Posterior cingulate gyrus (tissue), 11 donors: ENCODE measurements at regions not wholly inside any gene's neighbourhood (a gene's known extent, or its start where the extent isn't known, plus 50 kb on each side); places are given as distances from the start of the nearest gene placed in this dataset.
"Not testable (repeated sequence)": the region's sequence is repeated elsewhere in the genome, so short reads cannot be mapped to it uniquely, and the experiment has no call there.

ENCODE experiments used
- DNase-seq, 10 donors: peaks; one replicate each; pipeline versions ENCODE4 v3.0.0 to v3.0.0-alpha.2; 2020 to 2021; ENCODE audit warnings: mixed read lengths in 3 of 10
- intact Hi-C: fragments of 100-400 bp; cut with DNase I; formaldehyde crosslinking; loops from one replicate; pipeline ENCODE4 v1.15.1; 2023

GRCh38 chr17:22044706-22045246 lies 352.5 kb downstream of the KCNJ18 start:
- intact Hi-C loops, result not testable (repeated sequence)

DNA sequence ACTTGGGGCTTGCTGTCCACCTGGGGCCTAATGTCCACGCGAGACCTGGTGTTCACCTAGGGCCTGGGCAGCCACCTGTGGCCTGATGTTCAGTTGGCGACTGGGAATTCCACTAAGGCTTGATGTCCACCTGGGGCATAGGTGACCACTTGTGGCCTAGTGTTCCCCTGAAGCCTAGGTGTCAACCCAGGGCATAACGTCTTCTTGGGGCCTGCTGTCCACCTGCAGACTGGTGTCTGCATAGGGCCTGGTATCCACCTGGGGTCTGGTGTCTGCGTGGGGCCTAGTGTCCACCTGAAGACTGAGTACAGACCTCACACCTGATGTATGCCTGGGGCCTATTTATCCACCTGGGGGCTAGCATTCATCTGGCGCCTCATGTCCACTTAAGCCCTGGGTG lies 355.2 kb downstream of the KCNJ18 start:
- DNase-seq, result peak in 2 of 10 donors; percentile 62 to 76
- intact Hi-C loops, result not testable (repeated sequence)

More at GRCh38 chr17:22044706-22045246, 352.5 kb downstream of the KCNJ18 start:
- DNase-seq, result peak in 2 of 10 donors; percentile 73 to 87

- intact Hi-C loops, result not testable (repeated sequence)
- peak in 2 of 10 donors; percentile 71 to 86 for DNase-seq
Observed at GRCh38 chr17:22048226-22048625, 355.9 kb downstream of the KCNJ18 start.

GRCh38 chr17:22050766-22051165 lies 358.4 kb downstream of the KCNJ18 start:
- peak in 2 of 10 donors; percentile 82 to 87 for DNase-seq
- intact Hi-C loops, result not testable (repeated sequence)

DNA sequence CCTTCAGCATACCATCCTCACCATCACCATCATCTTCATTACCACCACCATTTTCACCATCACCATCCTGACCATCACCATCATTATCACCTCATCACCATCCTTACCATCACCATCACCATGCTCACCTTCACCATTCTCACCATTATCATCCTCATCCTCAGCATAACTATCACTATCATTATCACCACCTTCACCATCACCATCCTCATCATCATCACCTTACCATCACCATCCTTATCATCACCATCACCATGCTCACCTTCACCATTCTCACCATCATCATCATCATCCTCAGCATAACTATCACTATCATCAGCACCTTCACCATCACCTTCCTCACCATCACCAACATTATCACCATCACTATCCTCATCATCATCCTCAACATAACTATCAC lies 360.4 kb downstream of the KCNJ18 start:
- intact Hi-C loops, DNase-seq: not testable (repeated sequence)

- intact Hi-C loops, result not testable (repeated sequence)
- DNase-seq, result peak in 1 of 10 donors; percentile 33
Observed at GRCh38 chr17:22056566-22056965, 364.2 kb downstream of the KCNJ18 start.

DNA sequence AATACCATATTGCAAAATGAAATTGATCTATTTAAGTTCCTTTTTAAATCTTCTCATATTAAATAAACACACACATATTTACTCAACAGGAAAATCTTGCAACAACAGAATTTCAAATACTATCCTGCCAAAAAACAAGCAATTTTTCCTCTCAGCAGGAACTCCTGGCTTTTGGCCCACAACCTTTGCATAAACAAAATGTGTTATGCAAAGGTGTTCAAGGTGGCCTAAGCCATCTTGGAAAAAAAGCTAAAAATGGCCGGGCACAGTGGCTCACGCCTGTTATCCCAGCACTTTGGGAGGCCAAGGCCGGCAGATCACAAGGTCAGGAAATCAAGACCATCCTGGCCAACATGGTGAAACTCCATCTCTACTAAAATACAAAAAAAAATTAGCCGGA lies 383.6 kb downstream of the KCNJ18 start:
- DNase-seq, intact Hi-C loops: not testable (repeated sequence)

- DNase-seq, intact Hi-C loops: not testable (repeated sequence)
Observed at GRCh38 chr17:22088589-22088988, 396.3 kb downstream of the KCNJ18 start.

DNA sequence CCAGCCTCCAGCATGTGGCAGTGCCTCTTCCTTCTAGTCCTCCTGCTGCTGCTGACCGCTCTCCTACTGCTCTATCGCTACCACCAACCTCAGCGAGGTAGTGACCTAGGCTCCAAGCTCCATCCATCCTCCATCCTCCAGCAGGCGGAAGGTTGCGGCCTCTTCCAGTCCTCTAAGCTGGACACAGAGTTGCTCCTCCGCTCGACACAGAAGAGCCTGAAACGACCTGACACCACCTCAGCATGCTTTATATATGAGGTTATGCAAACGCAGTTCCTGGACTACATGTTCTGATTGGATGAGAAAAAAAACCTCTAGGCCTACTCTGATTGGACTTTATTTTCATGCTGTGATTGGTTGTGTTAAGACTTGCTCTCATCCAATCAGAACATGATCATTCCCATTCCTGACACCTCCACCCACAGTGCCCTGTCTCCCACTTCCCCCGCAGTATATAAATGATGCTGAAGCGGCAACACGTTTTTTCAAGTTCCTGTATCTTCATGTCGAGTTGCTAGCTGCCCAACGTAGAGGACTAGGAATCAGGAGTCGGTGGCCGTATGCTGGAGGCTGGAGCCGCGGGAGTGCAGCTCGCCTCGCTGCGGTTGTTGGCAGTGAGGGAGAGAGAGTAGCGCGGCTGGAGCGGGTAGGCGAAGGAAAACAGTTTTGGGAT lies 398.1 kb downstream of the KCNJ18 start:
- DNase-seq, result no peak
- intact Hi-C loops, result no loop called here

DNA sequence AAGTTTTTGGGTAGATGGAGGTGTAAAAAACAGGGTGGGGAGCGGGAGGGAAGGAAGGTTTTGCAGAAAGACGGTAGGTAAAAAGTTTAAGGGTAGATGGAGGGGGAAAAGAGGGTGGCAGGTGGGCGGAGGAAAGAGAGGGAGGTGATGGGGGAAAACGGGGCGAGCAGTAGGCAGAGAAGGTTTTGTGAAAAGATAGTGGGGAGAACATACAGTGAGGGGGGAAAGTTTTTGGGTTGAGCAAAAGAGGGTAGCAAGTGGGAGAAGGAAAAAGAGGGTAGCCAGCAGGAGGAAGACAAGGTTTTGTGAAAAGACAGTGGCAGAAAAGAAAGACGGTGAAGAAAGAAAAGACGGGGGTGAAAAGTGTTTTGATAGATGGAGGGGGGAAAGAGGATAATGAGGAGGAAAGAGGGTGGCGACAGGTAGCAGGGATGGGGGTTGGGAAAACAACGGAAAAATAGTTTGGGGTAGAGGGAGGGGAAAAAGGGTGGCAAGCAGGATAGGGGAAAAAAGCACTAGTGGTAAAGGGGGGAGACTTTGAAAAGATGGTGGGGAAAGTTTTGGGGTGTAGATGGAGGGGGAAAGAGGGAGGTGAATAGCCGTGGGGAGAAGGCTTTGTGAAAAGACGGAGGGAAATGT lies 398.8 kb downstream of the KCNJ18 start:
- DNase-seq, intact Hi-C loops: not testable (repeated sequence)

GRCh38 chr17:22091840-22092239 lies 399.5 kb downstream of the KCNJ18 start:
- intact Hi-C loops, DNase-seq: not testable (repeated sequence)

DNA sequence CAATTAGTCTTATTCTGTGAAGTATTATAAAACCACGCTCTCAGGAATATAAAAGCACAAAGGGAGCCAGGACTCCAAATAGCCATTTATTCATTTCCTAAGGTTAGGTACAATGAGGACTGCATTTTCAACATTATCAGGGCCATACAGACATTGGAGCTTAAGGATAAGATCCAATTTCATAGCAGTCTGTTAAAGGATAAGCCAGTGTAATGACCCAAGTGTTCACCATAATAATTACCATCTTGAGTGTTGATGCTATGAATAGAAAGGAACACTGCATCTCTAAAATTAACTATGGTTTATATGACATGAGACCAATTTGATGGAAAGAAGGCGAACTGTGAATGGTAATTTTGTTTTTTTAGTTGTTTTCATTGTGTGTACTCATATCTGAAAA lies 403.1 kb downstream of the KCNJ18 start:
- intact Hi-C loops, DNase-seq: not testable (repeated sequence)

- intact Hi-C loops, DNase-seq: not testable (repeated sequence)
Observed at GRCh38 chr17:22099633-22100032, 407.3 kb downstream of the KCNJ18 start.

GRCh38 chr17:22102177-22102576 lies 409.9 kb downstream of the KCNJ18 start:
- intact Hi-C loops, result no loop called here

DNA sequence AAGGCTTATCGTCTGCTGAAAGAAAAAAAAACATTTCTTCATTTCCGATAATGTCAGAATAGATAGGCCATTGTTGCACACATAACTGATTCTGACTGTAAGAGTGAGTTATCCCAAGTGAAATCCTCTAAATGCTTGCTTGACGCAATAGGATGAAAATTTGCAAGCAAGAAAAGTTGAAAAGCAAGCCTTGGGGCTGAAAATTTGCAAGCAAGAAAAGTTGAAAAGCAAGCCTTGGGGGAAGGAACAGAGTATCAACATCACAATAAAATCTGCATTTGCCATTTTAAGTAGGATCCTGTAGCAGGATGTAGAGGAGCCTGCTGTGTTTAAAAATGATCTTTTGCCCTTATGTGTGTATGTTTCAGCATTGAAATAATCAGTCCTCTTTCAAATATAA lies 424.4 kb downstream of the KCNJ18 start:
- intact Hi-C loops, result loop anchor here (10.0 kb wide), 1 partner anchor 48 kb away; no protein-coding TSS in a partner anchor
- DNase-seq, result not testable (repeated sequence)

More at GRCh38 chr17:22102177-22102576, 409.9 kb downstream of the KCNJ18 start:
- no peak for DNase-seq

DNA sequence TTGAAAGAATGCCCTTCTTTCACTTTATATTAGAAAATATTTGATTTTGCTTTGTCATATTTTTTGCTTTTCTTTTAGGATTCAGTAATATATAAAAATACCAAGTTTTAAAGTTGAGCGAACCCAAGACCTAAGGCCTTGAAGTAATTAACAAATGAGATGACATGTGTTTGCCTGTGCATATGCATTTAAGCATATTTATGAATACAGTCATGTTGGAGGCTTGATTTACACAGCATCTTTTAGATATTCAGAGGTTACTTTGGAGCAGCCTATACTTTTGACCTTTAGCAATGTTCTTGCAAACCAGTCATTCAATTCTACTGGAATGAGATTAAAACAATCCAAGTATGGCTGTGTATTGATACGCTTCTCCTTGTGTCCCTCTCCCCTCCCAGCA lies 425.1 kb downstream of the KCNJ18 start:
- not testable (repeated sequence) for DNase-seq
- intact Hi-C loops, result loop anchor here (10.0 kb wide), 1 partner anchor 47 kb away; no protein-coding TSS in a partner anchor

GRCh38 chr17:22119016-22119415 lies 426.7 kb downstream of the KCNJ18 start:
- intact Hi-C loops, result loop anchor here (10.0 kb wide), 1 partner anchor 46 kb away; no protein-coding TSS in a partner anchor
- DNase-seq, result peak in 2 of 10 donors; percentile 22 to 47

- intact Hi-C loops, result loop anchor here (10.0 kb wide), 1 partner anchor 45 kb away; no protein-coding TSS in a partner anchor
- DNase-seq, result not testable (repeated sequence)
Observed at GRCh38 chr17:22119751-22120150, 427.4 kb downstream of the KCNJ18 start.

DNA sequence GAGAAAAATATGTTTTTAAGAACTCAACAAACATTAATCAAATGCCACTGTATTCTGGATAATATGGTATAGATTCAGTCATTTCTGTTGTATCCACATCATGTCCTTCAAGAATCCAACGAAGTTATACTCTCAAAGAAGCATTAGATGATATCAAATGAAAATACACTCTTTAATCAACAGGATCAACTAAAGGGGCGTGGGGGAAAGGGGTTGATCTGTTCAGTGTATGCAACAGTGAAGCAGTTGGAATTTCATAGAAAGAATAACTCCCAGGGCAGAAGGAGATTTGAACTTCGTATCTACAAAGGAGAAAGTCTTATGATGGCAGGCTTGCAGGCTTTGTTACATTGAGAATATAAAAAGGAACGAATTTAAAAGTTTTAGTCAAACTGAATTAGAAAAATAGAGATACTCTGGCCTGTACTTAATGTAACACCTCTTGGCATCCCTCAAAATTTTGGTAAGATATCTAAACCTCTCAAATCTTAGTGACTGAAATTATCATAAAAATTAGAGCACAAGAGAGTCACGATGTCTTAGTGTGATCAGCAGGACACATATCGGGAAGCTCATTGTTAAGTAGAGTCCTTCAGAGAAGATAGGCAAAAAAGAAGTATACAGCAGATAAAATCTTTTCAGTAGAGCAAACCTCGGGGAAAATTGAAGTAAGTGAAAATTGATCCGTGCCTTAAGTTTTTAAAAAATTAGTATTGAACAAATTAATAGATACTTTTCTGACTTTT lies 431.4 kb downstream of the KCNJ18 start:
- intact Hi-C loops, result no loop called here
- DNase-seq, result no peak

- no peak for DNase-seq
- intact Hi-C loops, result no loop called here
Observed at GRCh38 chr17:22128171-22128570, 435.8 kb downstream of the KCNJ18 start.
